ENCODE measurements at regions not wholly inside any gene's neighbourhood (a gene's known extent, or its start where the extent isn't known, plus 50 kb on each side); places are given as distances from the start of the nearest gene placed in this dataset.

GRCh38 chr10:107342711-107343110 is 178.2 kb upstream of the SORCS1 start:
- 79% methylated on average over 2 of the region's 2 CpGs for WGBS
- H3K27ac ChIP-seq (ENCODE audit: low read depth in 1 of 2, low read length in 2 of 2), result no peak overlapping the region
- H3K27me3 ChIP-seq (ENCODE audit: control insufficient read depth in 4 of 4, insufficient read depth in 4 of 4, low read length in 3 of 4), result no peaks in the 10 kb centered on the region
- H3K9ac ChIP-seq (ENCODE audit: low read depth in 1 of 2, low read length in 2 of 2), result no peak overlapping the region
- H3K36me3 ChIP-seq (ENCODE audit: control insufficient read depth in 4 of 4, insufficient read depth in 3 of 4, low read depth in 1 of 4, low read length in 3 of 4), result no peaks in the 10 kb centered on the region
- no peak overlapping the region for H3K4me3 ChIP-seq (ENCODE audit: low read depth in 1 of 3, low read length in 3 of 3)
- TF ChIP-seq, protein P1, sequence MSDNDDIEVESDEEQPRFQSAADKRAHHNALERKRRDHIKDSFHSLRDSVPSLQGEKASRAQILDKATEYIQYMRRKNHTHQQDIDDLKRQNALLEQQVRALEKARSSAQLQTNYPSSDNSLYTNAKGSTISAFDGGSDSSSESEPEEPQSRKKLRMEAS (IDR thresholded peaks at IDR 0.05), result no peak
- TF ChIP-seq HNF4G (IDR thresholded peaks at IDR 0.05) (no peak), EGR1 (IDR thresholded peaks at IDR 0.05; ENCODE audit: low read depth in 2 of 2) (no peak), SP1 (IDR thresholded peaks at IDR 0.05) (no peak), ZBTB33 (IDR thresholded peaks at IDR 0.05) (no peak), NR2F2 (IDR thresholded peaks at IDR 0.05) (no peak), FOXA2 (IDR thresholded peaks at IDR 0.05) (no peak), RAD21 (IDR thresholded peaks at IDR 0.05) (no peak), GABPA (IDR thresholded peaks at IDR 0.05 in 1 of 2, conservative IDR thresholded peaks at IDR 0.05 in 1 of 2) (no peak), FOXA1 (IDR thresholded peaks at IDR 0.05) (no peak), ATF3 (IDR thresholded peaks at IDR 0.05) (no peak)
- TF ChIP-seq, protein P2, sequence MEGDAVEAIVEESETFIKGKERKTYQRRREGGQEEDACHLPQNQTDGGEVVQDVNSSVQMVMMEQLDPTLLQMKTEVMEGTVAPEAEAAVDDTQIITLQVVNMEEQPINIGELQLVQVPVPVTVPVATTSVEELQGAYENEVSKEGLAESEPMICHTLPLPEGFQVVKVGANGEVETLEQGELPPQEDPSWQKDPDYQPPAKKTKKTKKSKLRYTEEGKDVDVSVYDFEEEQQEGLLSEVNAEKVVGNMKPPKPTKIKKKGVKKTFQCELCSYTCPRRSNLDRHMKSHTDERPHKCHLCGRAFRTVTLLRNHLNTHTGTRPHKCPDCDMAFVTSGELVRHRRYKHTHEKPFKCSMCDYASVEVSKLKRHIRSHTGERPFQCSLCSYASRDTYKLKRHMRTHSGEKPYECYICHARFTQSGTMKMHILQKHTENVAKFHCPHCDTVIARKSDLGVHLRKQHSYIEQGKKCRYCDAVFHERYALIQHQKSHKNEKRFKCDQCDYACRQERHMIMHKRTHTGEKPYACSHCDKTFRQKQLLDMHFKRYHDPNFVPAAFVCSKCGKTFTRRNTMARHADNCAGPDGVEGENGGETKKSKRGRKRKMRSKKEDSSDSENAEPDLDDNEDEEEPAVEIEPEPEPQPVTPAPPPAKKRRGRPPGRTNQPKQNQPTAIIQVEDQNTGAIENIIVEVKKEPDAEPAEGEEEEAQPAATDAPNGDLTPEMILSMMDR (IDR thresholded peaks at IDR 0.05; ENCODE audit: low read depth, low read length, missing input control), result no peak
- DNase-seq (ENCODE audit: low spot score), result no peak
- no peaks in the 10 kb centered on the region for H3K9me3 ChIP-seq (ENCODE audit: control insufficient read depth in 4 of 4, low read length in 3 of 4)
- H3K4me1 ChIP-seq (ENCODE audit: control insufficient read depth in 4 of 4, insufficient read depth in 4 of 4, low read length in 3 of 4), result peaks cover 0 to 3% (median under 1%) of the 10 kb centered on the region in 4 donors

DNA sequence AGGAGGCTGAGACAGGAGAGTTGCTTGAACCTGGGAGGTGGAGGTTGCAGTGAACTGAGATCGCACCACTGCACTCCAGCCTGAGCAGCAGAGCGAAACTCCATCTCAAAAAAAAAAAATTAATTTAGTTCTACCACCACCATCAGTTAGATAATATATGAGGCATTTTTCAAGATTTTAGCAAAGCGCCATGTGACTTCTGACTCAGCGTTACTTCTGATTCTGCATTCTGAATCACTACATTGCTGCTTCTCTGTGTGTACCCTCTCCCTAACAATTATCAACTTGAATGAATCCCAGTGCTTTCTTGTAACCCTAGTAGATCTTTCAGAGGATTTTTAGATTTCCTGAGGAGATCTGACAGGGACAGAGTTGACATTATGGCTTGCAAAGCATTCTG is 176.8 kb upstream of the SORCS1 start:
- Histone ChIP-seq H3K36me3 (ENCODE audit: control insufficient read depth in 4 of 4, insufficient read depth in 3 of 4, low read depth in 1 of 4, low read length in 3 of 4) (no peaks in the 10 kb centered on the region), H3K27me3 (ENCODE audit: control insufficient read depth in 4 of 4, insufficient read depth in 4 of 4, low read length in 3 of 4) (no peaks in the 10 kb centered on the region), H3K9ac (ENCODE audit: low read depth in 1 of 2, low read length in 2 of 2) (no peak overlapping the region), H3K4me1 (ENCODE audit: control insufficient read depth in 4 of 4, insufficient read depth in 4 of 4, low read length in 3 of 4) (peaks cover 0 to 3% (median under 1%) of the 10 kb centered on the region in 4 donors), H3K9me3 (ENCODE audit: control insufficient read depth in 4 of 4, low read length in 3 of 4) (no peaks in the 10 kb centered on the region), H3K27ac (ENCODE audit: low read depth in 1 of 2, low read length in 2 of 2) (no peak overlapping the region), H3K4me3 (ENCODE audit: low read depth in 1 of 3, low read length in 3 of 3) (no peak overlapping the region)
- TF ChIP-seq HNF4A (conservative IDR thresholded peaks at IDR 0.05) (no peak), REST (IDR thresholded peaks at IDR 0.05) (no peak), JUND (IDR thresholded peaks at IDR 0.05) (no peak), RAD21 (IDR thresholded peaks at IDR 0.05) (no peak), NR2F2 (IDR thresholded peaks at IDR 0.05) (no peak), ZBTB33 (IDR thresholded peaks at IDR 0.05) (no peak), FOXA2 (IDR thresholded peaks at IDR 0.05) (no peak), GABPA (IDR thresholded peaks at IDR 0.05 in 1 of 2, conservative IDR thresholded peaks at IDR 0.05 in 1 of 2) (no peak), SP1 (IDR thresholded peaks at IDR 0.05) (no peak), RXRA (IDR thresholded peaks at IDR 0.05) (no peak)
- WGBS, result 94% methylated on average over 4 of the region's 4 CpGs
- no peak for DNase-seq (ENCODE audit: low spot score)

All from liver (tissue), 8 donors.